Mucosa of stomach (tissue), 1 donor: ENCODE measurements at regions not wholly inside any gene's neighbourhood (a gene's known extent, or its start where the extent isn't known, plus 50 kb on each side); places are given as distances from the start of the nearest gene placed in this dataset.

Source experiments
- H3K27me3 ChIP-seq: one replicate; pipeline ENCODE4 v1.7.0; 2013; ENCODE audit warnings: mild to moderate bottlenecking, low read length; ENCODE audit not compliant: control insufficient read depth, insufficient read depth
- H3K36me3 ChIP-seq: one replicate; pipeline ENCODE4 v1.7.0; 2013; ENCODE audit warnings: low read length; ENCODE audit not compliant: control insufficient read depth, insufficient read depth
- H3K4me1 ChIP-seq: one replicate; pipeline ENCODE4 v1.7.0; 2013; ENCODE audit warnings: mild to moderate bottlenecking, low read length; ENCODE audit not compliant: control insufficient read depth, insufficient read depth
- H3K4me3 ChIP-seq: one replicate; pipeline ENCODE4 v1.7.0; 2013; ENCODE audit warnings: low read length
- H3K9ac ChIP-seq: one replicate; pipeline ENCODE4 v1.7.0; 2013; ENCODE audit warnings: mild to moderate bottlenecking, low read length, moderate library complexity
- H3K9me3 ChIP-seq: one replicate; pipeline ENCODE4 v1.7.0; 2013; ENCODE audit warnings: mild to moderate bottlenecking, low read length, moderate library complexity; ENCODE audit not compliant: control insufficient read depth
- donor health status: Pancreatic carcinoma.

GRCh38 chr15:58235961-58236360 lies 97.8 kb downstream of the AQP9 start:
- no peaks in the 10 kb centered on the region for H3K9me3 ChIP-seq
- no peak overlapping the region for H3K9ac ChIP-seq
- H3K4me1 ChIP-seq: no peaks in the 10 kb centered on the region
- no peaks in the 10 kb centered on the region for H3K27me3 ChIP-seq
- no peak overlapping the region for H3K4me3 ChIP-seq
- H3K36me3 ChIP-seq: no peaks in the 10 kb centered on the region

GRCh38 chr15:58240191-58240932 lies 102.2 kb downstream of the AQP9 start:
- Histone ChIP-seq H3K4me3 (no peak overlapping the region), H3K27me3 (no peaks in the 10 kb centered on the region), H3K9ac (no peak overlapping the region), H3K9me3 (no peaks in the 10 kb centered on the region), H3K4me1 (no peaks in the 10 kb centered on the region), H3K36me3 (no peaks in the 10 kb centered on the region)

GRCh38 chr15:58241872-58242271 lies 103.7 kb downstream of the AQP9 start:
- Histone ChIP-seq H3K9me3 (no peaks in the 10 kb centered on the region), H3K9ac (no peak overlapping the region), H3K4me3 (no peak overlapping the region), H3K4me1 (no peaks in the 10 kb centered on the region), H3K36me3 (no peaks in the 10 kb centered on the region), H3K27me3 (no peaks in the 10 kb centered on the region)

GRCh38 chr15:58243070-58243469 lies 104.9 kb downstream of the AQP9 start:
- Histone ChIP-seq H3K4me1 (no peaks in the 10 kb centered on the region), H3K27me3 (no peaks in the 10 kb centered on the region), H3K9ac (no peak overlapping the region), H3K4me3 (no peak overlapping the region), H3K9me3 (no peaks in the 10 kb centered on the region), H3K36me3 (no peaks in the 10 kb centered on the region)

GRCh38 chr15:58244536-58244935 lies 106.4 kb downstream of the AQP9 start:
- no peaks in the 10 kb centered on the region for H3K27me3 ChIP-seq
- no peak overlapping the region for H3K4me3 ChIP-seq
- H3K4me1 ChIP-seq: no peaks in the 10 kb centered on the region
- H3K9ac ChIP-seq: no peak overlapping the region
- H3K36me3 ChIP-seq: no peaks in the 10 kb centered on the region
- H3K9me3 ChIP-seq: no peaks in the 10 kb centered on the region

- Histone ChIP-seq H3K4me1 (no peaks in the 10 kb centered on the region), H3K9ac (no peak overlapping the region), H3K36me3 (no peaks in the 10 kb centered on the region), H3K27me3 (no peaks in the 10 kb centered on the region), H3K9me3 (no peaks in the 10 kb centered on the region), H3K4me3 (no peak overlapping the region)
Observed at GRCh38 chr15:58246041-58246440, 107.9 kb downstream of the AQP9 start.

GRCh38 chr15:58247855-58248842 lies 110.0 kb downstream of the AQP9 start:
- H3K27me3 ChIP-seq: no peaks in the 10 kb centered on the region
- no peaks in the 10 kb centered on the region for H3K4me1 ChIP-seq
- H3K4me3 ChIP-seq: no peak overlapping the region
- H3K9ac ChIP-seq: no peak overlapping the region
- H3K9me3 ChIP-seq: no peaks in the 10 kb centered on the region
- no peaks in the 10 kb centered on the region for H3K36me3 ChIP-seq

- Histone ChIP-seq H3K4me3 (no peak overlapping the region), H3K27me3 (no peaks in the 10 kb centered on the region), H3K36me3 (no peaks in the 10 kb centered on the region), H3K4me1 (no peaks in the 10 kb centered on the region), H3K9me3 (no peaks in the 10 kb centered on the region), H3K9ac (no peak overlapping the region)
Observed at GRCh38 chr15:58249646-58250312, 111.6 kb downstream of the AQP9 start.

- Histone ChIP-seq H3K36me3 (no peaks in the 10 kb centered on the region), H3K9ac (no peak overlapping the region), H3K9me3 (no peaks in the 10 kb centered on the region), H3K4me3 (no peak overlapping the region), H3K4me1 (no peaks in the 10 kb centered on the region), H3K27me3 (no peaks in the 10 kb centered on the region)
Observed at GRCh38 chr15:58252586-58253323, 114.6 kb downstream of the AQP9 start.

GRCh38 chr15:58257776-58258325 lies 119.7 kb downstream of the AQP9 start:
- Histone ChIP-seq H3K9me3 (no peaks in the 10 kb centered on the region), H3K4me3 (no peak overlapping the region), H3K4me1 (no peaks in the 10 kb centered on the region), H3K27me3 (no peaks in the 10 kb centered on the region), H3K9ac (no peak overlapping the region), H3K36me3 (no peaks in the 10 kb centered on the region)

GRCh38 chr15:58258501-58259292 lies 120.5 kb downstream of the AQP9 start:
- no peak overlapping the region for H3K4me3 ChIP-seq
- no peaks in the 10 kb centered on the region for H3K36me3 ChIP-seq
- no peak overlapping the region for H3K9ac ChIP-seq
- no peaks in the 10 kb centered on the region for H3K27me3 ChIP-seq
- H3K4me1 ChIP-seq: no peaks in the 10 kb centered on the region
- H3K9me3 ChIP-seq: no peaks in the 10 kb centered on the region
